Immature natural killer cell (primary cell): ENCODE measurements at regions not wholly inside any gene's neighbourhood (a gene's known extent, or its start where the extent isn't known, plus 50 kb on each side); places are given as distances from the start of the nearest gene placed in this dataset.
"Not testable (repeated sequence)": the region's sequence is repeated elsewhere in the genome, so short reads cannot be mapped to it uniquely, and the experiment has no call there.

Experiments
- DNase-seq, 3 donors: peaks; one replicate each; pipeline ENCODE4 v3.0.0; 2022; ENCODE audit warnings: mixed read lengths in 1 of 3
- H3K27ac Mint-ChIP-seq, 6 donors: one replicate each; pipeline ENCODE4 v1.8.0; 2020; ENCODE audit warnings: mixed read lengths in 6 of 6, mild to moderate bottlenecking in 5 of 6, inconsistent platforms in 4 of 6, moderate library complexity in 3 of 6
- H3K27me3 Mint-ChIP-seq, 3 donors: one replicate each; pipeline ENCODE4 v1.8.0; 2020 to 2021; ENCODE audit warnings: low read depth in 3 of 3, mild to moderate bottlenecking in 3 of 3, mixed read lengths in 3 of 3, moderate library complexity in 3 of 3, inconsistent platforms in 1 of 3
- H3K36me3 Mint-ChIP-seq, 3 donors: one replicate each; pipeline ENCODE4 v1.8.0; 2020; ENCODE audit warnings: mixed read lengths in 3 of 3, inconsistent platforms in 2 of 3, mild to moderate bottlenecking in 2 of 3
- H3K4me1 Mint-ChIP-seq, 2 donors: one replicate each; pipeline ENCODE4 v1.8.0; 2020; ENCODE audit warnings: inconsistent platforms in 2 of 2, mild to moderate bottlenecking in 2 of 2, mixed read lengths in 2 of 2, moderate library complexity in 1 of 2
- H3K4me3 Mint-ChIP-seq, 5 donors: one replicate each; pipeline ENCODE4 v1.8.0; 2020; ENCODE audit warnings: mild to moderate bottlenecking in 5 of 5, mixed read lengths in 5 of 5, inconsistent platforms in 3 of 5, moderate library complexity in 3 of 5
- H3K9me3 Mint-ChIP-seq, 6 donors: one replicate each; pipeline ENCODE4 v1.8.0; 2020; ENCODE audit warnings: mild to moderate bottlenecking in 6 of 6, mixed read lengths in 6 of 6, inconsistent platforms in 4 of 6, moderate library complexity in 3 of 6

DNA sequence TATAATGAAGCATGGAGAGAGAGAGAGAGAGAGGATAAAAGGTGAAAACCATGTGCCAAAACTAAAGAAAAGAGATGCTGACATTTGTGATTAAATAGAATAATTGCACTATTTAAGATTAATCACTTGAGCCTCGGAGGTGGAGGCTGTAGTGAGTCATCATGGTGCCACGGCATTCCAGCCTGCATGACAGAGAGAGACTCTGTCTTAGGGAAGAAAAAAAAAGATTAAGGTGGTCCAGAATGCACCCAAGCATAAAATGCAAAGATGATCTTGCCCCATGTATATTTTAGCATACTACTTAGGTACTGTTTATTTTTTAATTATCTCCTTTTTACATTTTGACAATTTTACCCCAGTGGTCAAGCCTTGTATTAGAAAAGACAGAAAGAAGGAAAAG lies 742.5 kb downstream of the SPATA31A1 start:
- not testable (repeated sequence) for H3K9me3 Mint-ChIP-seq, DNase-seq, H3K27me3 Mint-ChIP-seq, H3K36me3 Mint-ChIP-seq, H3K4me1 Mint-ChIP-seq, H3K27ac Mint-ChIP-seq, H3K4me3 Mint-ChIP-seq

- not testable (repeated sequence) for H3K36me3 Mint-ChIP-seq
Observed at GRCh38 chr9:40106003-40106782, 750.7 kb downstream of the SPATA31A1 start.

DNA sequence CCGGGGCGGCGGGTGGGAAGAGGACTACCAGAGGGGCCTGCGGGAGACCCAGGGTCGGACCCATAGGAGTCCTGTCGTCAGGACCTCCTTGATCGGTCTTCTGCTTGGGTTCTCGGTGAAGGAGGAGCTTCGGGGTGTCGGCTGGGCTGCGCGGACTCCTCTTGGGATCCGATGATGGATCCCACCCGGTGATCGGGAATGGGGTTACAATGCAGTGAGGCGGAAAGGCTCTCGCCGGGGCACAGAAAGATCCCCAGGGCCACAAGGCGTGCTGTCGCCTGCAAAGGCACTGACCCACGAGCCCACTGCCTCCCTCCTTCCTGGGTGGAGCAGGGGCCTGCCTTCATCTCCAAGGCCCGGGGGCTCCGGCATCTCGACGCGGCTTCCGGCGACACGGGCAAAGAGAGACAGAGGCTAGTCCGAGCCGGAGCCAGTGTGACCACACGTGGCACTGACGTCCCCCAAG lies 751.3 kb downstream of the SPATA31A1 start:
- H3K4me1 Mint-ChIP-seq, DNase-seq, H3K9me3 Mint-ChIP-seq, H3K36me3 Mint-ChIP-seq, H3K27me3 Mint-ChIP-seq, H3K27ac Mint-ChIP-seq: not testable (repeated sequence)
- peak overlapping the region in 1 of 5 donors; percentile 66 for H3K4me3 Mint-ChIP-seq

More at GRCh38 chr9:40106003-40106782, 750.7 kb downstream of the SPATA31A1 start:
- not testable (repeated sequence) for H3K4me1 Mint-ChIP-seq, H3K27me3 Mint-ChIP-seq, H3K9me3 Mint-ChIP-seq
- DNase-seq, result peak; percentile 35 to 58 (median 54)
- Mint-ChIP-seq H3K27ac (peak overlapping the region in 5 of 6 donors; percentile 69 to 95 (median 76)), H3K4me3 (peak overlapping the region; percentile 85 to 96 (median 90))

DNA sequence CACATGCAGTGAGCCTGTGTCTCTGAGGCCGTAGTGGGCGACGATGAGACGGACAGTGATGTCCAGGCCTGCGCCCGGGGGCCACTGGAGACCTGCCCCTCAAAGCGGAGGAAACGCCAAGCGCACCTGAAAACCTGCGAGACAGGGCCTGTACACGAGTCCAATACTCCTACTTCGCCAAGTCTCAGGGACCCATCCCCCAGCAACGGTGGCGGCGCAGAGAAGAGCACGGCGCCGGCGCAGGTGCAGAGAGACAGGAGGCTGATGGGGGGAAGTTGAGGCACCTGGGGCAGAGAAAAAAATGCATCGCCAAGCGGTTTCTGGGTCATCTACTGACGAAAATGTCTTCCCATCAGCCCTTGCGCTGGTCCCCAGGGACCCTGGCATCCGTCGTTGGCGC lies 751.8 kb downstream of the SPATA31A1 start:
- H3K27ac Mint-ChIP-seq, H3K36me3 Mint-ChIP-seq, DNase-seq, H3K9me3 Mint-ChIP-seq, H3K4me1 Mint-ChIP-seq, H3K27me3 Mint-ChIP-seq: not testable (repeated sequence)
- peak overlapping the region in 1 of 5 donors; percentile 66 for H3K4me3 Mint-ChIP-seq

DNA sequence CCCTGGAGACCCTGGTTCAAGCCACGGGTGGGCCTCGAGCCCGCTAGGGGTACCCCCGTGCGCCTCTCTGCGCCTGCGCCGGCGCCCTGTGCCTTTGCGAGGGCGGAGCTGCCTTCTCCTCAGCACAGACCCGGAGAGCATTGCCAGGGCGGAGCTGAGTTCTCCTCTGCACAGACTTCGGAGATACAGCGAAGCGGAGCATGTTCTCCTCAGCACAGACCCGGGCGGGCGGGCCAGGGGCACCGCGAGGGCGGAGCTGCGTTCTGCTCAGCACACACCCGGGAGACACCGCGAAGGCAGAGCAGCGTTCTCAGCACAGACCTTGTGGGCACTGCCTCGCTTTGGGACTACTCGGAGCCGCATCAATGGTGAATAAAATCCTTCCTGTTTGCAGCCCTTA lies 753.0 kb downstream of the SPATA31A1 start:
- not testable (repeated sequence) for H3K4me3 Mint-ChIP-seq, H3K27ac Mint-ChIP-seq, H3K4me1 Mint-ChIP-seq, H3K9me3 Mint-ChIP-seq, H3K36me3 Mint-ChIP-seq, H3K27me3 Mint-ChIP-seq
- DNase-seq, result peak; percentile 9 to 24 (median 21)

GRCh38 chr9:40110751-40111150 lies 755.3 kb downstream of the SPATA31A1 start:
- peak overlapping the region in 2 of 5 donors; percentile 27 to 30 for H3K4me3 Mint-ChIP-seq
- not testable (repeated sequence) for DNase-seq

DNA sequence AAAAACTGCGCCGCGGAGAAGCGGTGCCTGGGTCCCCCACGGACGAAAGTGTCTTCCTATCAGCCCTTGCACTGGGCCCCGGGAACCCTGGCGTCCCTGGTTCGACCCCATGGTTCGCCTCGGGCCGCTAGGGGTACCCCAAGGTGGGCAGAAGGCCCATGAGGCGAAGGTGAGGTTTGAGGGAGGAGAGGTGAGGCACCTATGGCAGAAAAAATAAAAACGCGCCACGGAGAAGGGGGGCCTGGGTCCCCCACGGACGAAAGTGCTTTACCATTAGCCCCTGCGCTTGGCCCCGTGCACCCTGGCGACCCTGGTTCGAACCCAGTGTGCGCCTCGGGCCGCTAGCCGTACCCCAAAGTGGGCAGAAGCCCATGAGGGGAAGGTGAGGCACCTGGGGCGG lies 756.1 kb downstream of the SPATA31A1 start:
- H3K27me3 Mint-ChIP-seq, H3K4me1 Mint-ChIP-seq, H3K36me3 Mint-ChIP-seq, H3K27ac Mint-ChIP-seq, H3K4me3 Mint-ChIP-seq, DNase-seq, H3K9me3 Mint-ChIP-seq: not testable (repeated sequence)

More at GRCh38 chr9:40110751-40111150, 755.3 kb downstream of the SPATA31A1 start:
- not testable (repeated sequence) for H3K27me3 Mint-ChIP-seq, H3K36me3 Mint-ChIP-seq, H3K9me3 Mint-ChIP-seq, H3K27ac Mint-ChIP-seq, H3K4me1 Mint-ChIP-seq

- H3K27me3 Mint-ChIP-seq, H3K9me3 Mint-ChIP-seq, H3K4me1 Mint-ChIP-seq, DNase-seq, H3K27ac Mint-ChIP-seq, H3K36me3 Mint-ChIP-seq, H3K4me3 Mint-ChIP-seq: not testable (repeated sequence)
Observed at GRCh38 chr9:40130598-40130997, 775.1 kb downstream of the SPATA31A1 start.

GRCh38 chr9:40169204-40169603 lies 813.7 kb downstream of the SPATA31A1 start:
- not testable (repeated sequence) for DNase-seq, H3K9me3 Mint-ChIP-seq, H3K4me1 Mint-ChIP-seq, H3K27me3 Mint-ChIP-seq, H3K36me3 Mint-ChIP-seq, H3K4me3 Mint-ChIP-seq, H3K27ac Mint-ChIP-seq

DNA sequence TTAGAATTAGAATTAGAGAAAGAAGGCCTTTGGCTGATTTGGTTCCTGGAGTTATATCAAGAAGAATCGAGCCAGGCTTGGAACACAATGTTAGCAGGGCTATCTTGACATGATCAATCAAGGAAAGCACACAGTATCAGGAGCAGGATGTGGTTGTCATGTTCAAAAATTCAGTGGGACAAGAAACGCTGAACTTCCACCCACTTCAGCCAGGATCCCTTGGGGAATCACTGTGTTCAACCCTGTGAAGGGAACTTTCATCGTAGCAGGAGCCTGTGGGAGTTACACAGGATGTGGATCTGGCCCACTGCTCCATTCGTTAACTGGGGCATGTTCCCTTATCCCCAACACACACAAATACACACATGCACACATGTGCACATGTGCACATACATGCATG lies 817.8 kb downstream of the SPATA31A1 start:
- not testable (repeated sequence) for H3K36me3 Mint-ChIP-seq

GRCh38 chr9:40174035-40174434 lies 818.6 kb downstream of the SPATA31A1 start:
- H3K4me3 Mint-ChIP-seq, H3K4me1 Mint-ChIP-seq, H3K9me3 Mint-ChIP-seq, H3K27me3 Mint-ChIP-seq, DNase-seq, H3K36me3 Mint-ChIP-seq, H3K27ac Mint-ChIP-seq: not testable (repeated sequence)

More for the DNA sequence above, 817.8 kb downstream of the SPATA31A1 start:
- H3K4me1 Mint-ChIP-seq, H3K4me3 Mint-ChIP-seq, H3K9me3 Mint-ChIP-seq, H3K27ac Mint-ChIP-seq, DNase-seq, H3K27me3 Mint-ChIP-seq: not testable (repeated sequence)

DNA sequence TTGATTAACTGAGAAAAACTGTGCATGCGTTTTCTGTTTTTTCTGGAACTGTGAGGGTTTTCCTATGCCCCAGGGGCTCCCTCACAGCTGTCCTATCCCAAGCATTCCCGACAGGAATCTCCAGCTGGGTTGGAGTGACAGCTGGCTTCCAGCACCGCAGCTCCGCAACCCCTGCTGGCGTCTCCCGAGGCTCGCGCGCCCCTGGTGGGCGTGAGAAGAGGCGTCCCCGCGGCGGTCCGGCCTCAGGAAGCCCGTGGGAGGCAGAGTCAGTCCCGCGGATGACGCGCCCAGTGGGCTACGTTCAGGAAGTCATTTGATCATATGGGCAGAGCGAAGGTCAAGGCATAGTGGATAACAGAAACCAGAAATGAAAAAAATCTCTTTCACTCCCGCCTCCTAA lies 821.9 kb downstream of the SPATA31A1 start:
- not testable (repeated sequence) for H3K4me1 Mint-ChIP-seq, DNase-seq, H3K36me3 Mint-ChIP-seq, H3K9me3 Mint-ChIP-seq, H3K27me3 Mint-ChIP-seq, H3K27ac Mint-ChIP-seq, H3K4me3 Mint-ChIP-seq

- not testable (repeated sequence) for H3K4me3 Mint-ChIP-seq, H3K36me3 Mint-ChIP-seq, DNase-seq, H3K9me3 Mint-ChIP-seq, H3K27me3 Mint-ChIP-seq, H3K4me1 Mint-ChIP-seq, H3K27ac Mint-ChIP-seq
Observed at GRCh38 chr9:40191403-40191802, 835.9 kb downstream of the SPATA31A1 start.

- not testable (repeated sequence) for H3K9me3 Mint-ChIP-seq, DNase-seq, H3K4me1 Mint-ChIP-seq, H3K36me3 Mint-ChIP-seq, H3K4me3 Mint-ChIP-seq, H3K27me3 Mint-ChIP-seq, H3K27ac Mint-ChIP-seq
Observed at GRCh38 chr9:40192162-40192561, 836.7 kb downstream of the SPATA31A1 start.

DNA sequence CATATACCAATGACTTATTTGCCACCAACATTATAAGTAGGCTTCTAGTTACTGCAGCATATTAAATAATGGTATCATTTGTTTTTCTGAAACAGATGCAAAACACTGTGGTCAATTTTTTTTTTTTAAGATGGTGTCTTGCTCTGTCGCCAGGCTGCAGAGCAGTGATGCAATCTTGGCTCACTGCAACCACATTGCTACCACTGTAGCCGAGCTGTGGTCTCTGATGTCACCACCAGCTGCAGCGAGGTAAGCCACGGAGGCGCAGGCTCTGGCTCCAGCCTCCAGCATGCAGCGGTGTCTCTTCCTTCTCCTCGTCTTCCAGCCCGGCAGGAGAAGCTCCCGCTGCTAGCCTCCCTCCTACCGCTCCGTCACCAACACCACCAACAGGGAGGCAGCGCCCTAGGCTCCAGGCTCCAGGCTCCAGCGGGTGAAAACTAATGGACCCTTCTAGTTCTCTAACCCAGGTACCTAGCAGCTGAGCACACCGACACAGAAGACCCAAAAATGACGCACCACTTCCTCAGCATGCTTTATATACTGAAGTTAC lies 840.8 kb downstream of the SPATA31A1 start:
- H3K4me1 Mint-ChIP-seq, H3K9me3 Mint-ChIP-seq, H3K27me3 Mint-ChIP-seq, H3K27ac Mint-ChIP-seq, H3K36me3 Mint-ChIP-seq, H3K4me3 Mint-ChIP-seq, DNase-seq: not testable (repeated sequence)
